HepG2 (cell line): ENCODE measurements at regions not wholly inside any gene's neighbourhood (a gene's known extent, or its start where the extent isn't known, plus 50 kb on each side); places are given as distances from the start of the nearest gene placed in this dataset.

Experiments used
- ATAC-seq: fragments of 200-7000 bp; cut with Tn5 transposase; 3 replicates; pipeline ENCODE4 v1.9.1; 2020; ENCODE audit warnings: mild to moderate bottlenecking, moderate library complexity
- BruUV-seq: library from RNA; stranded (reverse); fragments of 400-500 nt; replicated peaks from 2 replicates; lab custom pipeline; 2021; lab: Mats Ljungman, UMichigan
- CTCF ChIA-PET: fragments of 300-600 bp; formaldehyde crosslinking; extraction: SDS; loops from one replicate; lab custom pipeline; 2021; ENCODE audit warnings: low total read pairs, inconsistent platforms, low intra/inter-chr PET ratio; lab: Yijun Ruan, JAX
- POLR2A ChIA-PET: fragments of 350-600 bp; sonication (Branson Sonifier 250); formaldehyde crosslinking; loops from one replicate; lab custom pipeline; 2020; ENCODE audit warnings: antibody characterized with exemption, inconsistent platforms; lab: Yijun Ruan, JAX
- DNase-seq: peaks from one replicate; pipeline ENCODE4 v3.0.0-alpha.2; 2015; ENCODE audit warnings: low spot score
- FAIRE-seq: peaks from 3 replicates; lab custom pipeline; 2011; peaks lifted over from hg19 to GRCh38; lab: Jason Lieb, UNC
- H2AFZ ChIP-seq: one replicate; pipeline ENCODE4 v1.6.1; 2011; ENCODE audit warnings: low read length, inconsistent platforms
- H3K27ac ChIP-seq: fragments of 300-600 bp; 3 replicates; pipeline ENCODE4 v1.8.0; 2011; ENCODE audit warnings: mixed run types, mild to moderate bottlenecking, mixed read lengths, low read length, inconsistent platforms; ENCODE audit not compliant: insufficient read depth; ENCODE audit errors: extremely low read length
- H3K27me3 ChIP-seq, 2 experiments: fragments of 200-600 bp in 1 of 2; 2 replicates in 1 of 2; 3 replicates in 1 of 2; pipeline versions ENCODE4 v1.6.0 to v1.8.0; 2011; ENCODE audit warnings: low read length in 2 of 2, mild to moderate bottlenecking in 2 of 2, moderate library complexity in 2 of 2, inconsistent platforms in 1 of 2; ENCODE audit not compliant: insufficient read depth in 2 of 2, control insufficient read depth in 1 of 2
- H3K36me3 ChIP-seq, 2 experiments: fragments of 200-600 bp in 1 of 2; replicated peaks in 1 of 2; 2 replicates in 1 of 2; 3 replicates in 1 of 2; pipeline versions ENCODE4 v1.5.1 to v1.8.0; 2011; ENCODE audit warnings: low read length in 2 of 2, inconsistent platforms in 1 of 2; ENCODE audit not compliant: insufficient read depth in 2 of 2, control insufficient read depth in 1 of 2
- H3K4me1 ChIP-seq: 2 replicates; pipeline ENCODE4 v1.5.1; 2012; ENCODE audit warnings: low read length, inconsistent platforms; ENCODE audit not compliant: insufficient read depth
- H3K4me2 ChIP-seq: 2 replicates; pipeline ENCODE4 v1.6.0; 2011; ENCODE audit warnings: low read depth, low read length, inconsistent platforms
- H3K4me3 ChIP-seq, 3 experiments: fragments of 200-600 bp in 1 of 3; sonication (generic), shearing (Covaris generic) in 1 of 3; replicated peaks in 1 of 3; 2 replicates each; pipeline ENCODE4 v1.5.1; 2011 to 2016; ENCODE audit warnings: low read length in 3 of 3, inconsistent platforms in 2 of 3, low read depth in 2 of 3, mild to moderate bottlenecking in 2 of 3, control low read depth in 1 of 3, mixed read lengths in 1 of 3; ENCODE audit not compliant: insufficient read depth in 1 of 3
- H3K79me2 ChIP-seq: one replicate; pipeline ENCODE4 v1.6.1; 2011; ENCODE audit warnings: low read length, inconsistent platforms; ENCODE audit not compliant: insufficient read depth
- H3K9ac ChIP-seq: 2 replicates; pipeline ENCODE4 v1.6.0; 2011; ENCODE audit warnings: mild to moderate bottlenecking, low read depth, low read length, inconsistent platforms; ENCODE audit not compliant: insufficient read depth
- H3K9me3 ChIP-seq: 2 replicates; pipeline ENCODE4 v1.5.1; 2012; ENCODE audit warnings: mild to moderate bottlenecking, low read length
- H4K20me1 ChIP-seq: 2 replicates; pipeline ENCODE4 v1.6.0; 2011; ENCODE audit warnings: inconsistent platforms, mild to moderate bottlenecking, low read length, moderate library complexity; ENCODE audit not compliant: insufficient read depth
- ARID3A ChIP-seq: IDR thresholded peaks from 2 replicates; pipeline ENCODE4 v1.6.1; 2012; ENCODE audit warnings: low read depth, low read length, improper control_type of control experiment
- CEBPG ChIP-seq: IDR thresholded peaks from 2 replicates; pipeline ENCODE4 v1.6.1; 2016
- ESRRA ChIP-seq: sonication (generic); formaldehyde crosslinking; IDR thresholded peaks from 2 replicates; pipeline ENCODE4 v1.5.1; 2020; ENCODE audit warnings: mild to moderate bottlenecking, low read depth, missing genetic modification reagents
- FOXA1 ChIP-seq, 2 experiments: fragments of 450-650 bp in 1 of 2; sonication (generic) in 1 of 2; formaldehyde crosslinking in 1 of 2; IDR thresholded peaks; 2 replicates each; pipeline versions ENCODE4 v1.4.0 to v1.6.1; 2016 to 2020; ENCODE audit warnings: missing genetic modification reagents in 1 of 2
- GTF2F1 ChIP-seq: fragments of 150-350 bp; IDR thresholded peaks from 2 replicates; pipeline ENCODE4 v1.6.1; 2014; ENCODE audit warnings: low read length
- HES4 ChIP-seq: sonication (generic); formaldehyde crosslinking; IDR thresholded peaks from 2 replicates; pipeline ENCODE4 v1.9.0; 2021; ENCODE audit warnings: mild to moderate bottlenecking, missing genetic modification reagents, borderline replicate concordance
- KAT8 ChIP-seq: IDR thresholded peaks from 2 replicates; pipeline ENCODE4 v1.6.1; 2016; ENCODE audit warnings: missing genetic modification reagents, missing compliant biosample characterization
- KDM3A ChIP-seq: IDR thresholded peaks from 2 replicates; pipeline ENCODE4 v1.6.1; 2018; ENCODE audit warnings: low read depth, missing compliant biosample characterization
- KLF6 ChIP-seq: IDR thresholded peaks from 2 replicates; pipeline ENCODE4 v1.8.0; 2016; ENCODE audit warnings: missing biosample characterization, missing genetic modification reagents
- MNT ChIP-seq: fragments of 450-650 bp; IDR thresholded peaks from 2 replicates; pipeline ENCODE4 v1.6.1; 2016
- MTF2 ChIP-seq: sonication (generic); formaldehyde crosslinking; IDR thresholded peaks from 2 replicates; pipeline ENCODE4 v1.5.0; 2020; ENCODE audit warnings: missing genetic modification reagents, borderline replicate concordance
- POLR2AphosphoS5 ChIP-seq: IDR thresholded peaks from 2 replicates; pipeline ENCODE4 v1.6.1; 2012; ENCODE audit warnings: low read depth, low read length
- RXRB ChIP-seq: IDR thresholded peaks from 2 replicates; pipeline ENCODE4 v1.6.1; 2016; ENCODE audit warnings: borderline replicate concordance, missing genetic modification reagents, missing compliant biosample characterization
- ZBED4 ChIP-seq: sonication (generic); formaldehyde crosslinking; IDR thresholded peaks from 2 replicates; pipeline ENCODE4 v1.4.0; 2020; ENCODE audit warnings: missing genetic modification reagents, borderline replicate concordance
- ZNF138 ChIP-seq: sonication (generic); formaldehyde crosslinking; IDR thresholded peaks from 2 replicates; pipeline ENCODE4 v1.5.0; 2020; ENCODE audit warnings: mild to moderate bottlenecking, low read depth, missing genetic modification reagents
- ZNF446 ChIP-seq: sonication (generic); formaldehyde crosslinking; IDR thresholded peaks from 2 replicates; pipeline ENCODE4 v1.5.0; 2020; ENCODE audit warnings: mild to moderate bottlenecking, missing genetic modification reagents
- ZNF562 ChIP-seq: sonication (generic); formaldehyde crosslinking; IDR thresholded peaks from 2 replicates; pipeline ENCODE4 v1.8.0; 2022; ENCODE audit warnings: missing genetic modification reagents, borderline replicate concordance
- ZNF652 ChIP-seq: IDR thresholded peaks from 2 replicates; pipeline ENCODE4 v1.6.1; 2016; ENCODE audit warnings: low read depth, borderline replicate concordance
- WGBS: methylation state at CpG from one replicate; pipeline ENCODE4 v1.1.6; 2017; ENCODE audit warnings: low lambda C conversion rate; 5-methylcytosine and 5-hydroxymethylcytosine counted together
- in situ Hi-C: cut with HindIII; loops from 2 replicates; pipeline ENCODE4 v1.10.0; 2017; ENCODE audit warnings: low pct_unique_long_range_greater_than_20kb; ENCODE audit not compliant: extremely low pct_ligation_motif_present
- intact Hi-C: fragments of 100-400 bp; cut with micrococcal nuclease; formaldehyde crosslinking; loops from one replicate; pipeline ENCODE4 v1.10.0; 2022; ENCODE audit not compliant: unreplicated experiment

GRCh38 chr7:131057015-131057793, 270.5 kb upstream of the MKLN1 start:
- FAIRE-seq: peak; percentile 89
- no peaks in the 10 kb centered on the region for H3K9me3 ChIP-seq
- H3K27me3 ChIP-seq: no peaks in the 10 kb centered on the region
- no peak overlapping the region for H2AFZ ChIP-seq
- peaks cover 66% of the 10 kb centered on the region for H3K4me1 ChIP-seq
- ChIA-PET POLR2A (interaction anchor here (0.6 to 2.4 kb wide), 6 partner anchors 12 to 270 kb away, joined by 3 to 12 read pairs (median 4); partner anchors contain the start of gene MKLN1), CTCF (no interaction called here)
- BruUV-seq: no TSS peak
- no peaks in the 10 kb centered on the region for H4K20me1 ChIP-seq
- H3K4me2 ChIP-seq: peak overlapping the region; percentile 25
- intact Hi-C loops (loop anchor here (1.0 kb wide), 1 partner anchor 9 kb away; no protein-coding TSS in a partner anchor), in situ Hi-C loops (no loop called here)
- H3K9ac ChIP-seq: peak overlapping the region; percentile 62; the same call in 1 of the 2 replicates
- H3K36me3 ChIP-seq: peaks cover 0 to 5% of the 10 kb centered on the region in 2 experiments; a peak in 2 of 5 replicates
- ATAC-seq: peak; percentile 77
- peak overlapping the region; percentile 77 for H3K27ac ChIP-seq
- peak; percentile 89 for DNase-seq
- under 1% methylated on average over 6 of the region's 6 CpGs for WGBS
- H3K79me2 ChIP-seq: peaks cover 58% of the 10 kb centered on the region
- H3K4me3 ChIP-seq: no peak overlapping the region; a peak in 1 of 6 replicates
- TF ChIP-seq ZNF138 (CRISPR knock-in tag): no peak
- no peak for TF ChIP-seq ZNF562 (CRISPR knock-in tag)
- TF ChIP-seq KLF6: peak; percentile 87
- TF ChIP-seq FOXA1 (IDR thresholded peaks at IDR 0.05): no peak
- TF ChIP-seq FOXA1 (CRISPR knock-in tag; IDR thresholded peaks at IDR 0.05): peak; percentile 88
- TF ChIP-seq KDM3A (CRISPR knock-in tag): peak; percentile 67; the same call in 1 of the 2 replicates
- TF ChIP-seq KAT8 (CRISPR knock-in tag): peak; percentile 74; the same call in 1 of the 2 replicates
- peak; percentile 64 for TF ChIP-seq CEBPG (CRISPR knock-in tag)
- no peak for TF ChIP-seq ZNF446 (CRISPR knock-in tag)
- TF ChIP-seq ZBED4 (CRISPR knock-in tag): no peak
- peak; percentile 79 for TF ChIP-seq MNT
- TF ChIP-seq POLR2AphosphoS5: no peak
- 0 out of 2 replicates have a peak, but pooled peaks have one; percentile 17 for TF ChIP-seq ESRRA (CRISPR knock-in tag)
- no peak for TF ChIP-seq HES4 (CRISPR knock-in tag)
- no peak for TF ChIP-seq MTF2 (CRISPR knock-in tag)
- peak; percentile 92 for TF ChIP-seq RXRB (CRISPR knock-in tag)
- TF ChIP-seq ARID3A: 0 out of 2 replicates have a peak, but pooled peaks have one; percentile 56
- TF ChIP-seq ZNF652: peak; percentile 36; the same call in 1 of the 2 replicates
- no peak for TF ChIP-seq GTF2F1
